OCI-LY7 (cell line): ENCODE measurements at regions not wholly inside any gene's neighbourhood (a gene's known extent, or its start where the extent isn't known, plus 50 kb on each side); places are given as distances from the start of the nearest gene placed in this dataset.

ENCODE experiments used
- BruUV-seq: library from RNA; stranded (reverse); fragments of 400-500 nt; replicated peaks from 2 replicates; lab custom pipeline; 2021; lab: Mats Ljungman, UMichigan
- CTCF ChIA-PET: fragments of 300-600 bp; sonication (Branson Sonifier 250); formaldehyde crosslinking; loops from one replicate; lab custom pipeline; 2022; ENCODE audit warnings: antibody characterized with exemption; ENCODE audit not compliant: unreplicated experiment; lab: Charles Lee
- POLR2A ChIA-PET: fragments of 300-600 bp; sonication (Branson Sonifier 250); formaldehyde crosslinking; loops from one replicate; lab custom pipeline; 2022; ENCODE audit warnings: antibody characterized with exemption; lab: Charles Lee
- DNase-seq: peaks from one replicate; pipeline ENCODE4 v3.0.0-alpha.2; 2015; ENCODE audit warnings: low spot score
- H2AFZ ChIP-seq: fragments of 200-600 bp; sonication (generic), shearing (Covaris generic); 2 replicates; pipeline ENCODE4 v1.6.1; 2014; ENCODE audit warnings: mild to moderate bottlenecking, antibody characterized with exemption, low read length, moderate library complexity
- H3K27ac ChIP-seq: fragments of 200-600 bp; sonication (generic); 2 replicates; pipeline ENCODE4 v1.5.1; 2014; ENCODE audit warnings: mixed run types, low read depth, mild to moderate bottlenecking, moderate library complexity, low read length, inconsistent platforms; ENCODE audit not compliant: poor library complexity, severe bottlenecking
- H3K36me3 ChIP-seq: fragments of 200-600 bp; sonication (generic); 2 replicates; pipeline ENCODE4 v1.6.1; 2014; ENCODE audit warnings: mild to moderate bottlenecking, antibody characterized with exemption, low read length, moderate library complexity, mixed read lengths; ENCODE audit not compliant: insufficient read depth
- H3K4me1 ChIP-seq: fragments of 200-600 bp; sonication (generic); 2 replicates; pipeline ENCODE4 v1.5.1; 2014; ENCODE audit warnings: mild to moderate bottlenecking, low read length; ENCODE audit not compliant: insufficient read depth, poor library complexity, severe bottlenecking
- H3K4me2 ChIP-seq: fragments of 200-600 bp; sonication (generic); 2 replicates; pipeline ENCODE4 v1.6.1; 2014; ENCODE audit warnings: mild to moderate bottlenecking, low read length
- H3K4me3 ChIP-seq: fragments of 200-600 bp; sonication (generic); 2 replicates; pipeline ENCODE4 v1.5.1; 2014; ENCODE audit warnings: mild to moderate bottlenecking, low read depth, low read length; ENCODE audit not compliant: poor library complexity, severe bottlenecking
- H3K79me2 ChIP-seq: fragments of 200-600 bp; sonication (generic); 2 replicates; pipeline ENCODE4 v1.6.1; 2016; ENCODE audit warnings: low read depth, mild to moderate bottlenecking, low read length, moderate library complexity, mixed read lengths; ENCODE audit not compliant: insufficient read depth
- H3K9me2 ChIP-seq: fragments of 200-600 bp; sonication (generic); 2 replicates; pipeline ENCODE4 v1.6.1; 2016; ENCODE audit warnings: mild to moderate bottlenecking, low read length, mixed read lengths; ENCODE audit not compliant: insufficient read depth
- H3K9me3 ChIP-seq: fragments of 200-600 bp; sonication (generic); 2 replicates; pipeline ENCODE4 v1.6.1; 2014; ENCODE audit warnings: mild to moderate bottlenecking, mixed run types, low read length, mixed read lengths
- H4K20me1 ChIP-seq: fragments of 200-600 bp; sonication (generic); 2 replicates; pipeline ENCODE4 v1.6.1; 2014; ENCODE audit warnings: mild to moderate bottlenecking, antibody characterized with exemption, low read length, moderate library complexity, mixed read lengths; ENCODE audit not compliant: insufficient read depth
- CTCF ChIP-seq: fragments of 200-600 bp; sonication (generic); conservative IDR thresholded peaks from 2 replicates; pipeline ENCODE4 v1.5.1; 2014; ENCODE audit warnings: mild to moderate bottlenecking, antibody characterized with exemption, low read length, moderate library complexity, mixed read lengths
- EZH2phosphoT487 ChIP-seq: fragments of 200-600 bp; sonication (generic); IDR thresholded peaks from 2 replicates; pipeline ENCODE4 v1.6.1; 2018; ENCODE audit warnings: low read depth, borderline replicate concordance, mild to moderate bottlenecking, mixed run types, antibody characterized with exemption, low read length, moderate library complexity, mixed read lengths
- intact Hi-C: fragments of 100-400 bp; cut with micrococcal nuclease; formaldehyde crosslinking; loops from one replicate; pipeline ENCODE4 v1.10.0; 2022; ENCODE audit not compliant: unreplicated experiment

GRCh38 chr15:58369261-58369701, 62.5 kb upstream of the LIPC start:
- no peak overlapping the region for H3K4me3 ChIP-seq
- H3K79me2 ChIP-seq: no peaks in the 10 kb centered on the region
- H4K20me1 ChIP-seq: no peaks in the 10 kb centered on the region
- BruUV-seq: no TSS peak
- H3K9me2 ChIP-seq: no peaks in the 10 kb centered on the region
- peaks cover 24% of the 10 kb centered on the region; the same call in 1 of the 2 replicates for H3K9me3 ChIP-seq
- H3K36me3 ChIP-seq: no peaks in the 10 kb centered on the region
- no peaks in the 10 kb centered on the region for H3K4me1 ChIP-seq
- ChIA-PET CTCF (no interaction called here), POLR2A (interaction anchor here (0.6 to 0.7 kb wide), 2 partner anchors 13 to 52 kb away, joined by 3 read pairs; no protein-coding TSS in a partner anchor)
- no peak overlapping the region for H3K4me2 ChIP-seq
- no peak overlapping the region for H3K27ac ChIP-seq
- intact Hi-C loops: no loop called here
- DNase-seq: no peak
- H2AFZ ChIP-seq: no peak overlapping the region
- TF ChIP-seq CTCF (no peak), EZH2phosphoT487 (no peak)

GRCh38 chr15:58369956-58370355, 61.8 kb upstream of the LIPC start:
- Histone ChIP-seq H3K79me2 (no peaks in the 10 kb centered on the region), H3K4me1 (no peaks in the 10 kb centered on the region), H3K27ac (no peak overlapping the region), H4K20me1 (no peaks in the 10 kb centered on the region), H3K9me2 (no peaks in the 10 kb centered on the region), H3K9me3 (peaks cover 24% of the 10 kb centered on the region; the same call in 1 of the 2 replicates), H3K36me3 (no peaks in the 10 kb centered on the region), H3K4me3 (no peak overlapping the region), H3K4me2 (no peak overlapping the region), H2AFZ (no peak overlapping the region)
- intact Hi-C loops: no loop called here
- no TSS peak for BruUV-seq
- CTCF ChIA-PET: no interaction called here
- no peak for DNase-seq
- POLR2A ChIA-PET: no interaction called here
- TF ChIP-seq CTCF: no peak
- TF ChIP-seq EZH2phosphoT487: no peak

- peaks cover 24% of the 10 kb centered on the region; the same call in 1 of the 2 replicates for H3K9me3 ChIP-seq
- H3K79me2 ChIP-seq: no peaks in the 10 kb centered on the region
- no peak overlapping the region for H3K4me2 ChIP-seq
- no peaks in the 10 kb centered on the region for H3K4me1 ChIP-seq
- H3K27ac ChIP-seq: no peak overlapping the region
- H3K9me2 ChIP-seq: no peaks in the 10 kb centered on the region
- ChIA-PET POLR2A (interaction anchor here (0.6 to 0.9 kb wide), 2 partner anchors 9 to 542 kb away, joined by 3 read pairs; no protein-coding TSS in a partner anchor), CTCF (no interaction called here)
- H3K4me3 ChIP-seq: no peak overlapping the region
- intact Hi-C loops: no loop called here
- no peak for DNase-seq
- BruUV-seq: no TSS peak
- TF ChIP-seq CTCF (no peak), EZH2phosphoT487 (no peak)
- no peaks in the 10 kb centered on the region for H3K36me3 ChIP-seq
- H4K20me1 ChIP-seq: no peaks in the 10 kb centered on the region
- H2AFZ ChIP-seq: no peak overlapping the region
These were observed 57.6 kb upstream of the LIPC start for GRCh38 chr15:58374147-58374546.
